SK-N-SH (cell line): ENCODE measurements at regions not wholly inside any gene's neighbourhood (a gene's known extent, or its start where the extent isn't known, plus 50 kb on each side); places are given as distances from the start of the nearest gene placed in this dataset.

Experiments used
- CTCF ChIA-PET: fragments of 300-600, 350-600 bp; formaldehyde crosslinking; extraction: SDS; loops from one replicate; lab custom pipeline; 2021; lab: Yijun Ruan, JAX
- POLR2A ChIA-PET: fragments of 350-600 bp; sonication (Branson Sonifier 250); formaldehyde crosslinking; extraction: SDS; loops from one replicate; lab custom pipeline; 2020; ENCODE audit warnings: antibody characterized with exemption, inconsistent platforms; lab: Yijun Ruan, JAX
- DNase-seq: peaks from one replicate; pipeline ENCODE4 v3.0.0; 2012
- H2AFZ ChIP-seq: fragments of 200-600 bp; sonication (generic); 2 replicates; pipeline ENCODE4 v1.8.1; 2016; ENCODE audit warnings: antibody characterized with exemption, mild to moderate bottlenecking, low read depth
- H3F3A ChIP-seq: fragments of 200-600 bp; sonication (generic); replicated peaks from 2 replicates; pipeline ENCODE3; 2016; ENCODE audit warnings: antibody characterized with exemption, mild to moderate bottlenecking; ENCODE audit not compliant: insufficient read depth
- H3K27ac ChIP-seq, 2 experiments: fragments of 200-500 bp in 1 of 2; fragments of 200-600 bp in 1 of 2; sonication (Bioruptor generic) in 1 of 2; sonication (generic), shearing (Covaris generic) in 1 of 2; 2 replicates each; pipeline versions ENCODE4 v1.5.1 to v1.6.1; 2014 to 2016; ENCODE audit warnings: low read depth in 2 of 2, inconsistent platforms in 1 of 2, low read length in 1 of 2, mild to moderate bottlenecking in 1 of 2, mixed read lengths in 1 of 2
- H3K27me3 ChIP-seq: fragments of 200-600 bp; sonication (generic), shearing (Covaris generic); 2 replicates; pipeline ENCODE4 v1.6.1; 2016; ENCODE audit warnings: mixed run types; ENCODE audit not compliant: insufficient read depth
- H3K36me3 ChIP-seq, 2 experiments: fragments of 200-500 bp in 1 of 2; fragments of 200-600 bp in 1 of 2; sonication (Bioruptor generic) in 1 of 2; sonication (generic) in 1 of 2; replicated peaks in 1 of 2; 2 replicates each; pipeline versions ENCODE3 to v1.5.1; 2014 to 2016; ENCODE audit warnings: low read length in 1 of 2, mild to moderate bottlenecking in 1 of 2; ENCODE audit not compliant: insufficient read depth in 2 of 2, control insufficient read depth in 1 of 2
- H3K4me1 ChIP-seq, 2 experiments: fragments of 200-500 bp in 1 of 2; fragments of 200-600 bp in 1 of 2; sonication (Bioruptor generic) in 1 of 2; sonication (generic), shearing (Covaris generic) in 1 of 2; 2 replicates each; pipeline versions ENCODE4 v1.5.1 to v1.6.1; 2014 to 2016; ENCODE audit warnings: low read depth in 1 of 2, low read length in 1 of 2, mixed run types in 1 of 2; ENCODE audit not compliant: insufficient read depth in 2 of 2, control insufficient read depth in 1 of 2
- H3K4me2 ChIP-seq: fragments of 200-600 bp; sonication (generic), shearing (Covaris generic); 2 replicates; pipeline ENCODE4 v1.6.1; 2017; ENCODE audit warnings: mixed run types
- H3K4me3 ChIP-seq, 2 experiments: fragments of 200-500 bp in 1 of 2; fragments of 200-600 bp in 1 of 2; sonication (Bioruptor generic) in 1 of 2; sonication (generic), shearing (Covaris generic) in 1 of 2; 2 replicates each; pipeline versions ENCODE4 v1.5.1 to v1.8.1; 2014 to 2016; ENCODE audit warnings: low read depth in 2 of 2, inconsistent platforms in 1 of 2, low read length in 1 of 2, mild to moderate bottlenecking in 1 of 2, mixed read lengths in 1 of 2, moderate library complexity in 1 of 2
- H3K79me2 ChIP-seq: fragments of 200-600 bp; sonication (generic); 2 replicates; pipeline ENCODE4 v1.8.1; 2017; ENCODE audit warnings: mild to moderate bottlenecking; ENCODE audit not compliant: insufficient read depth
- H3K9ac ChIP-seq: fragments of 200-600 bp; sonication (generic); 2 replicates; pipeline ENCODE4 v1.6.1; 2017; ENCODE audit warnings: mixed run types
- H3K9me2 ChIP-seq: fragments of 200-600 bp; sonication (generic); 2 replicates; pipeline ENCODE4 v1.6.1; 2017; ENCODE audit warnings: mixed run types
- H3K9me3 ChIP-seq: fragments of 200-600 bp; sonication (generic); 2 replicates; pipeline ENCODE4 v1.6.1; 2017; ENCODE audit warnings: mixed run types, mild to moderate bottlenecking, moderate library complexity
- H4K20me1 ChIP-seq: fragments of 200-600 bp; sonication (generic); 2 replicates; pipeline ENCODE4 v1.6.1; 2017; ENCODE audit warnings: mild to moderate bottlenecking, mixed run types; ENCODE audit not compliant: insufficient read depth
- EP300 ChIP-seq, 2 experiments: IDR thresholded peaks; 2 replicates each; pipeline versions ENCODE4 v1.4.0 to v1.6.1; 2012; ENCODE audit warnings: borderline replicate concordance in 1 of 2, low read depth in 1 of 2, low read length in 1 of 2
- EZH2phosphoT487 ChIP-seq: fragments of 200-600 bp; sonication (generic); IDR thresholded peaks from 2 replicates; pipeline ENCODE4 v1.6.1; 2017; ENCODE audit warnings: low read depth, mixed run types, mild to moderate bottlenecking, antibody characterized with exemption, moderate library complexity, borderline replicate concordance
- GATA2 ChIP-seq: sonication (generic); formaldehyde crosslinking; IDR thresholded peaks from 2 replicates; pipeline ENCODE4 v1.5.0; 2020; ENCODE audit warnings: mild to moderate bottlenecking, missing genetic modification reagents
- JUND ChIP-seq: IDR thresholded peaks from 2 replicates; pipeline ENCODE4 v1.4.0; 2012
- REST ChIP-seq: IDR thresholded peaks from 2 replicates; pipeline ENCODE4 v1.6.1; 2012; ENCODE audit warnings: mild to moderate bottlenecking, low read depth, low read length, moderate library complexity
- SIN3A ChIP-seq: IDR thresholded peaks from 2 replicates; pipeline ENCODE4 v1.6.1; 2012; ENCODE audit warnings: low read depth, mild to moderate bottlenecking, low read length, moderate library complexity, borderline replicate concordance
- TAF1 ChIP-seq: IDR thresholded peaks from 2 replicates; pipeline ENCODE4 v1.6.1; 2012; ENCODE audit warnings: low read depth, mild to moderate bottlenecking, low read length, moderate library complexity, borderline replicate concordance
- TEAD4 ChIP-seq: IDR thresholded peaks from 2 replicates; pipeline ENCODE4 v1.4.0; 2012; ENCODE audit warnings: mild to moderate bottlenecking, borderline replicate concordance; ENCODE audit not compliant: insufficient read depth
- USF2 ChIP-seq: fragments of 150-350 bp; IDR thresholded peaks from 2 replicates; pipeline ENCODE4 v1.6.1; 2017; ENCODE audit warnings: antibody characterized with exemption, low read length, low read depth, borderline replicate concordance
- ZBTB33 ChIP-seq: IDR thresholded peaks from 2 replicates; pipeline ENCODE4 v1.4.0; 2012; ENCODE audit warnings: low read depth, borderline replicate concordance
- WGBS: methylation state at CpG from one replicate; pipeline ENCODE4 v1.1.6; 2017; ENCODE audit warnings: low lambda C conversion rate; 5-methylcytosine and 5-hydroxymethylcytosine counted together

GRCh38 chr15:60076582-60077276 is 72.6 kb downstream of the FOXB1 start:
- ChIA-PET POLR2A (no interaction called here), CTCF (no interaction called here)
- H3K9me3 ChIP-seq: no peaks in the 10 kb centered on the region
- TF ChIP-seq ZBTB33 (no peak), JUND (no peak), REST (no peak), GATA2 (CRISPR knock-in tag) (no peak), USF2 (no peak), SIN3A (no peak), EP300 (IDR thresholded peaks at IDR 0.05; ENCODE audit: borderline replicate concordance in 1 of 2, low read depth in 1 of 2, low read length in 1 of 2) (no peak), EZH2phosphoT487 (no peak), TAF1 (no peak), TEAD4 (no peak)
- no peaks in the 10 kb centered on the region for H3F3A ChIP-seq
- peaks cover 16% of the 10 kb centered on the region for H3K27me3 ChIP-seq
- no peak overlapping the region for H3K9ac ChIP-seq
- H4K20me1 ChIP-seq: no peaks in the 10 kb centered on the region
- H2AFZ ChIP-seq: no peak overlapping the region
- no peaks in the 10 kb centered on the region for H3K79me2 ChIP-seq
- no peaks in the 10 kb centered on the region for H3K9me2 ChIP-seq
- H3K36me3 ChIP-seq: no peaks in the 10 kb centered on the region
- WGBS: 10% methylated on average over 11 of the region's 11 CpGs
- no peak overlapping the region for H3K27ac ChIP-seq
- H3K4me2 ChIP-seq: no peak overlapping the region
- no peak for DNase-seq
- no peak overlapping the region for H3K4me3 ChIP-seq
- no peaks in the 10 kb centered on the region for H3K4me1 ChIP-seq
